ENCODE measurements at regions not wholly inside any gene's neighbourhood (a gene's known extent, or its start where the extent isn't known, plus 50 kb on each side); places are given as distances from the start of the nearest gene placed in this dataset.

DNA sequence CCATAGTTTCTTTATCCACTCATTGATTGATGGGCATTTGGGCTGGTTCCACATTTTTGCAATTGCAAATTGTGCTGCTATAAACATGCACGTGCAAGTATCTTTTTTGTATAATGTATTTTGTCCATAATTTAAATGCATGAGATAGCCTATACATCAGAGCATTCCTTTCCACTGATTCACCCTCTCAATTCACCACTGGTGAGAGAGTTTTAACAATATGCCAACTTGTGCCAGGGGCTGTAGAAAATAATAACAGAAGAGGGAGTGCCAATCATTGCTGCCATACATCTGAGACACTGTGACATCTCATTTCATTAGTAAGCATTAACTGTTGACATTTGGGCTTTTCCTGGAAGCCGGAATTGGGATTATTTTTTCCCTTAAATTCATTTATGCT lies 125.1 kb downstream of the RAP2A start:
- intact Hi-C loops (cut with DNase I) = no loop called here

GRCh38 chr13:97559981-97560380 lies 126.0 kb downstream of the RAP2A start:
- Histone ChIP-seq H3K9me3 (no peaks in the 10 kb centered on the region), H3K27me3 (no peaks in the 10 kb centered on the region), H3K4me1 (no peaks in the 10 kb centered on the region), H3K27ac (no peak overlapping the region), H3K4me3 (no peak overlapping the region), H3K36me3 (no peaks in the 10 kb centered on the region)
- DNase-seq (ENCODE audit: extremely low spot score in 2 of 2) = no peak
- TF ChIP-seq, protein P1, sequence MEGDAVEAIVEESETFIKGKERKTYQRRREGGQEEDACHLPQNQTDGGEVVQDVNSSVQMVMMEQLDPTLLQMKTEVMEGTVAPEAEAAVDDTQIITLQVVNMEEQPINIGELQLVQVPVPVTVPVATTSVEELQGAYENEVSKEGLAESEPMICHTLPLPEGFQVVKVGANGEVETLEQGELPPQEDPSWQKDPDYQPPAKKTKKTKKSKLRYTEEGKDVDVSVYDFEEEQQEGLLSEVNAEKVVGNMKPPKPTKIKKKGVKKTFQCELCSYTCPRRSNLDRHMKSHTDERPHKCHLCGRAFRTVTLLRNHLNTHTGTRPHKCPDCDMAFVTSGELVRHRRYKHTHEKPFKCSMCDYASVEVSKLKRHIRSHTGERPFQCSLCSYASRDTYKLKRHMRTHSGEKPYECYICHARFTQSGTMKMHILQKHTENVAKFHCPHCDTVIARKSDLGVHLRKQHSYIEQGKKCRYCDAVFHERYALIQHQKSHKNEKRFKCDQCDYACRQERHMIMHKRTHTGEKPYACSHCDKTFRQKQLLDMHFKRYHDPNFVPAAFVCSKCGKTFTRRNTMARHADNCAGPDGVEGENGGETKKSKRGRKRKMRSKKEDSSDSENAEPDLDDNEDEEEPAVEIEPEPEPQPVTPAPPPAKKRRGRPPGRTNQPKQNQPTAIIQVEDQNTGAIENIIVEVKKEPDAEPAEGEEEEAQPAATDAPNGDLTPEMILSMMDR (IDR thresholded peaks at IDR 0.05) = no peak
- intact Hi-C loops (cut with DNase I) = no loop called here

More for the DNA sequence above, 125.1 kb downstream of the RAP2A start:
- no peaks in the 10 kb centered on the region for H3K4me1 ChIP-seq
- TF ChIP-seq POLR2A (IDR thresholded peaks at IDR 0.05) = no peak
- TF ChIP-seq POLR2AphosphoS5 (IDR thresholded peaks at IDR 0.05; ENCODE audit: insufficient read depth in 1 of 2, low read depth in 1 of 2) = no peak
- TF ChIP-seq, protein P1 (IDR thresholded peaks at IDR 0.05) = no peak
- no peaks in the 10 kb centered on the region for H3K27me3 ChIP-seq
- H3K36me3 ChIP-seq = no peaks in the 10 kb centered on the region
- DNase-seq (ENCODE audit: extremely low spot score in 2 of 2) = no peak
- H3K4me3 ChIP-seq = no peak overlapping the region
- no peaks in the 10 kb centered on the region for H3K9me3 ChIP-seq
- H3K27ac ChIP-seq = no peak overlapping the region

DNA sequence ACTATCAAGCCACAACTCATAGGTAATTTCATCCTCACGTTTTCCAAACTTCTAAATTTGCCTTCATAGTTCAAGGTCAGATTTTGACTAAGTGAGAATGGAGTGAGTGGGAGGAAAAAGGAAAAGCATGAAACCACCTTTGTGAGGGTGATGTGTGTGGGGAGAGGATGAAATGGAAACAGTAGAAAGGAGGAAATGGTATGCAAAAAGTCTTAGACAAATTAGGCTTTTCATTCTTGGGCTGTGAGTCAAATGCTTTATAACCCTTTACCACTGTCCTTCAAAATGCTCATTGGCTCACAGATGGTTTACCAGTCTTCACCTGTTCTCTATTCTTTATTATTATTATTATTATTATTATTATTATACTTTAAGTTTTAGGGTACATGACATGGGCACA lies 127.2 kb downstream of the RAP2A start:
- Histone ChIP-seq H3K36me3 (no peaks in the 10 kb centered on the region), H3K4me1 (no peaks in the 10 kb centered on the region), H3K27ac (no peak overlapping the region), H3K9me3 (no peaks in the 10 kb centered on the region), H3K27me3 (no peaks in the 10 kb centered on the region), H3K4me3 (no peak overlapping the region)
- intact Hi-C loops (cut with DNase I) = no loop called here
- TF ChIP-seq, protein P1 (IDR thresholded peaks at IDR 0.05) = no peak
- TF ChIP-seq POLR2A (IDR thresholded peaks at IDR 0.05) (no peak), POLR2AphosphoS5 (IDR thresholded peaks at IDR 0.05; ENCODE audit: insufficient read depth in 1 of 2, low read depth in 1 of 2) (no peak)
- DNase-seq (ENCODE audit: extremely low spot score in 2 of 2) = no peak

DNA sequence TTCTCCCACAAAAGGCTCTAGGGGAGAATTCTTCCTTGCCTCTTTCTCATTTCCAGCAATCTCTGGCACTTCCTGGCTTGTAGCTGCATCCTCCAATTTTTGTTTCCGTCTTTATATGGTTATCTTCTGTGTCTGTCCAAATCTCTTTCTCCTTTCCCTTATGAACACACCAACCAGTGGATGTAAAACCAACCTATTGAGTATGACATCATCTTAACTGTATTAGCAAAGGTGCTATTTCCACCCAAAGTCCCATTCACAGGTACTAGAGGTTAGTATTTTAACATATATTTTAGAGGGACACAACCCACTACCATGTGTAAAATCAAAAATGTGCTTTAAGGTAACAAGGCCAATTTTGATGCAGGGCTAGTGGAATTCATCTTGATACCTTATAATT lies 129.0 kb downstream of the RAP2A start:
- Histone ChIP-seq H3K27ac (no peak overlapping the region), H3K9me3 (no peaks in the 10 kb centered on the region), H3K4me1 (no peaks in the 10 kb centered on the region), H3K4me3 (no peak overlapping the region), H3K36me3 (no peaks in the 10 kb centered on the region), H3K27me3 (no peaks in the 10 kb centered on the region)
- intact Hi-C loops (cut with DNase I) = no loop called here
- TF ChIP-seq, protein P1 (IDR thresholded peaks at IDR 0.05) = no peak
- no peak for TF ChIP-seq POLR2A (IDR thresholded peaks at IDR 0.05)
- TF ChIP-seq POLR2AphosphoS5 (IDR thresholded peaks at IDR 0.05; ENCODE audit: insufficient read depth in 1 of 2, low read depth in 1 of 2) = no peak
- no peak for DNase-seq (ENCODE audit: extremely low spot score in 2 of 2)

DNA sequence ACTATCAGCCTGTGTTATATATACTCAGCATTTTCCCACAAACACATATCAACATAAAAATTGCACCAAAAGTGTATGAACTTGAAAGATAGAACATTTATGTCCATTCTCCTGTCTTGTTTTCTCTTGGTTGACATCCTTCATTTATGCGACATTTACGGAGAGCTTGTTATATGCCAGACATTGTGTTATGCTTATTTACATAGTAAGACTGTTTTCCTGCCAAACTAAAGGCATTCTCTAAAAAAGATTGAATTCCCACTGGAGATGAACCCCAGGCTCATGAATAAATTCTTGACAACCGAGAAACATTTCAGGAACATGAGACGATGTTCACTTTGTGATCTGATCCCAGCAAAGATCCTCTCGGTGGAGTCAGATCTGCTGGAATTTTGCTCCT lies 131.0 kb downstream of the RAP2A start:
- H3K9me3 ChIP-seq = no peaks in the 10 kb centered on the region
- H3K27me3 ChIP-seq = no peaks in the 10 kb centered on the region
- no peak for TF ChIP-seq POLR2AphosphoS5 (IDR thresholded peaks at IDR 0.05; ENCODE audit: insufficient read depth in 1 of 2, low read depth in 1 of 2)
- TF ChIP-seq, protein P1 (IDR thresholded peaks at IDR 0.05) = no peak
- TF ChIP-seq POLR2A (IDR thresholded peaks at IDR 0.05) = no peak
- DNase-seq (ENCODE audit: extremely low spot score in 2 of 2) = no peak
- no peak overlapping the region for H3K27ac ChIP-seq
- intact Hi-C loops (cut with DNase I) = no loop called here
- peaks cover 14% of the 10 kb centered on the region for H3K4me1 ChIP-seq
- no peaks in the 10 kb centered on the region for H3K36me3 ChIP-seq
- H3K4me3 ChIP-seq = no peak overlapping the region

Data from vagina (tissue), 2 donors.